Neural cell (in vitro differentiated cells): ENCODE measurements at regions not wholly inside any gene's neighbourhood (a gene's known extent, or its start where the extent isn't known, plus 50 kb on each side); places are given as distances from the start of the nearest gene placed in this dataset.

ENCODE experiments used
- H2AFZ ChIP-seq: fragments of 200-600, 300-800 bp; sonication (generic), shearing (Covaris generic); 2 replicates; pipeline ENCODE4 v1.6.0; 2014; ENCODE audit warnings: low read depth, mild to moderate bottlenecking, antibody characterized with exemption, low read length, moderate library complexity
- H3F3A ChIP-seq: fragments of 200-600 bp; shearing (Covaris generic); 2 replicates; pipeline ENCODE4 v1.6.1; 2016; ENCODE audit warnings: mild to moderate bottlenecking, moderate library complexity, mixed read lengths, antibody characterized with exemption, low read length; ENCODE audit not compliant: insufficient read depth, poor library complexity, severe bottlenecking
- H3K27ac ChIP-seq: fragments of 200-600, 300-800 bp; sonication (generic), shearing (Covaris generic); 2 replicates; pipeline ENCODE4 v1.5.1; 2014; ENCODE audit warnings: mild to moderate bottlenecking, low read length, moderate library complexity
- H3K27me3 ChIP-seq: fragments of 300-800, 200-600 bp; sonication (generic), shearing (Covaris generic); 2 replicates; pipeline ENCODE4 v1.6.0; 2014; ENCODE audit warnings: mild to moderate bottlenecking, low read depth, low read length, moderate library complexity; ENCODE audit not compliant: insufficient read depth
- H3K36me3 ChIP-seq: fragments of 300-800, 200-600 bp; sonication (generic), shearing (Covaris generic); 2 replicates; pipeline ENCODE4 v1.5.1; 2014; ENCODE audit warnings: mild to moderate bottlenecking, antibody characterized with exemption, low read length, moderate library complexity; ENCODE audit not compliant: insufficient read depth
- H3K4me2 ChIP-seq: fragments of 300-800, 200-600 bp; sonication (generic), shearing (Covaris generic); 2 replicates; pipeline ENCODE4 v1.6.0; 2014; ENCODE audit warnings: mild to moderate bottlenecking, low read length
- H3K4me3 ChIP-seq: fragments of 300-800, 200-600 bp; sonication (generic), shearing (Covaris generic); 2 replicates; pipeline ENCODE4 v1.5.1; 2014; ENCODE audit warnings: mild to moderate bottlenecking, low read length, moderate library complexity
- H3K79me2 ChIP-seq: fragments of 200-600 bp; shearing (Covaris generic); replicated peaks from 2 replicates; pipeline ENCODE4 v1.6.0; 2014; ENCODE audit warnings: mild to moderate bottlenecking, low read length, moderate library complexity; ENCODE audit not compliant: insufficient read depth
- H3K9ac ChIP-seq: fragments of 300-800, 200-600 bp; sonication (generic), shearing (Covaris generic); 2 replicates; pipeline ENCODE4 v1.6.1; 2016; ENCODE audit warnings: mild to moderate bottlenecking, low read length, mixed read lengths
- H3K9me2 ChIP-seq: fragments of 200-600 bp; shearing (Covaris generic); 2 replicates; pipeline ENCODE4 v1.6.1; 2016; ENCODE audit warnings: mild to moderate bottlenecking, low read length, mixed read lengths; ENCODE audit not compliant: insufficient read depth
- H3K9me3 ChIP-seq: fragments of 200-600, 300-800 bp; sonication (generic), shearing (Covaris generic); 2 replicates; pipeline ENCODE4 v1.6.1; 2016; ENCODE audit warnings: mild to moderate bottlenecking, mixed run types, low read length, moderate library complexity, mixed read lengths
- H4K20me1 ChIP-seq: fragments of 200-600 bp; shearing (Covaris generic); 2 replicates; pipeline ENCODE4 v1.6.1; 2016; ENCODE audit warnings: mild to moderate bottlenecking, mixed run types; ENCODE audit not compliant: insufficient read depth
- CTCF ChIP-seq: fragments of 450-650 bp; IDR thresholded peaks from 2 replicates; pipeline ENCODE4 v1.5.1; 2014; ENCODE audit warnings: antibody characterized with exemption, mild to moderate bottlenecking, moderate library complexity; ENCODE audit not compliant: poor library complexity, severe bottlenecking
- EP300 ChIP-seq: fragments of 450-650 bp; conservative IDR thresholded peaks from 2 replicates; pipeline ENCODE4 v1.6.1; 2014; ENCODE audit warnings: antibody characterized with exemption, mild to moderate bottlenecking, moderate library complexity; ENCODE audit not compliant: poor library complexity, severe bottlenecking
- EZH2 ChIP-seq: fragments of 200-600, 300-800 bp; shearing (Covaris generic), sonication (generic); IDR thresholded peaks from 2 replicates; pipeline ENCODE4 v1.6.1; 2014; ENCODE audit warnings: antibody characterized with exemption, low read length, borderline replicate concordance, mild to moderate bottlenecking; ENCODE audit not compliant: insufficient read depth, poor library complexity, severe bottlenecking
- MXI1 ChIP-seq: fragments of 450-650 bp; conservative IDR thresholded peaks from 2 replicates; pipeline ENCODE4 v1.6.1; 2014; ENCODE audit warnings: antibody characterized with exemption, mild to moderate bottlenecking; ENCODE audit not compliant: poor library complexity, severe bottlenecking
- POLR2AphosphoS5 ChIP-seq: IDR thresholded peaks from 2 replicates; pipeline ENCODE4 v1.6.1; 2012
- RAD21 ChIP-seq: fragments of 450-650 bp; conservative IDR thresholded peaks from 2 replicates; pipeline ENCODE4 v1.6.1; 2014; ENCODE audit warnings: antibody characterized with exemption, mild to moderate bottlenecking, moderate library complexity
- REST ChIP-seq: IDR thresholded peaks from 2 replicates; pipeline ENCODE4 v1.6.1; 2012; ENCODE audit warnings: borderline replicate concordance
- SMC3 ChIP-seq: fragments of 450-650 bp; conservative IDR thresholded peaks from 2 replicates; pipeline ENCODE4 v1.6.1; 2014; ENCODE audit warnings: antibody characterized with exemption, mild to moderate bottlenecking, moderate library complexity; ENCODE audit not compliant: poor library complexity
- TAF1 ChIP-seq: IDR thresholded peaks from 2 replicates; pipeline ENCODE4 v1.6.1; 2012; ENCODE audit warnings: low read depth

- TF ChIP-seq SMC3 (no peak), CTCF (no peak), EP300 (no peak), MXI1 (no peak), POLR2AphosphoS5 (no peak), REST (no peak), TAF1 (no peak), EZH2 (no peak), RAD21 (no peak)
- no peaks in the 10 kb centered on the region for H3K27me3 ChIP-seq
- H3K4me2 ChIP-seq: no peak overlapping the region
- no peak overlapping the region for H2AFZ ChIP-seq
- H3K79me2 ChIP-seq: no peaks in the 10 kb centered on the region
- H4K20me1 ChIP-seq: no peaks in the 10 kb centered on the region
- H3K36me3 ChIP-seq: no peaks in the 10 kb centered on the region
- no peak overlapping the region for H3K9ac ChIP-seq
- no peaks in the 10 kb centered on the region for H3F3A ChIP-seq
- H3K27ac ChIP-seq: no peak overlapping the region
- no peaks in the 10 kb centered on the region for H3K9me3 ChIP-seq
- H3K4me3 ChIP-seq: no peak overlapping the region
- H3K9me2 ChIP-seq: no peaks in the 10 kb centered on the region
Observed at GRCh38 chr16:11450136-11450535, 104.9 kb downstream of the RMI2 start.

GRCh38 chr16:11452298-11452697, 107.0 kb downstream of the RMI2 start:
- no peak overlapping the region for H3K4me2 ChIP-seq
- H3K36me3 ChIP-seq: no peaks in the 10 kb centered on the region
- H2AFZ ChIP-seq: no peak overlapping the region
- H4K20me1 ChIP-seq: no peaks in the 10 kb centered on the region
- no peak overlapping the region for H3K4me3 ChIP-seq
- H3K27me3 ChIP-seq: no peaks in the 10 kb centered on the region
- no peaks in the 10 kb centered on the region for H3K9me2 ChIP-seq
- no peaks in the 10 kb centered on the region for H3K79me2 ChIP-seq
- no peak overlapping the region for H3K9ac ChIP-seq
- TF ChIP-seq POLR2AphosphoS5: no peak
- TF ChIP-seq SMC3: no peak
- no peak for TF ChIP-seq TAF1
- TF ChIP-seq RAD21: no peak
- TF ChIP-seq REST: no peak
- no peak overlapping the region for H3K27ac ChIP-seq
- no peaks in the 10 kb centered on the region for H3K9me3 ChIP-seq
- H3F3A ChIP-seq: no peaks in the 10 kb centered on the region
